DLD1 (cell line): ENCODE measurements at regions not wholly inside any gene's neighbourhood (a gene's known extent, or its start where the extent isn't known, plus 50 kb on each side); places are given as distances from the start of the nearest gene placed in this dataset.

Experiments used
- in situ Hi-C: cut with HindIII; loops from 2 replicates; pipeline ENCODE4 v1.10.0; 2017; ENCODE audit warnings: low sequenced_read_pairs

GRCh38 chr17:51486091-51486490 is 225.7 kb downstream of the UTP18 start:
- in situ Hi-C loops = no loop called here

GRCh38 chr17:51486885-51487520 is 226.7 kb downstream of the UTP18 start:
- in situ Hi-C loops = no loop called here

GRCh38 chr17:51487947-51488346 is 227.6 kb downstream of the UTP18 start:
- in situ Hi-C loops = no loop called here

- in situ Hi-C loops = no loop called here
These were observed 231.1 kb downstream of the UTP18 start for GRCh38 chr17:51491416-51491815.

- in situ Hi-C loops = no loop called here
These were observed 232.9 kb downstream of the UTP18 start for GRCh38 chr17:51493206-51493605.

- in situ Hi-C loops = no loop called here
These were observed 236.0 kb downstream of the UTP18 start for GRCh38 chr17:51496378-51496777.

GRCh38 chr17:51499897-51500296 is 239.6 kb downstream of the UTP18 start:
- in situ Hi-C loops = no loop called here

GRCh38 chr17:51500454-51500853 is 240.1 kb downstream of the UTP18 start:
- in situ Hi-C loops = no loop called here

GRCh38 chr17:51505450-51505849 is 245.1 kb downstream of the UTP18 start:
- in situ Hi-C loops = no loop called here

GRCh38 chr17:51507444-51507843 is 247.1 kb downstream of the UTP18 start:
- in situ Hi-C loops = no loop called here

GRCh38 chr17:51508048-51508447 is 247.7 kb downstream of the UTP18 start:
- in situ Hi-C loops = no loop called here

GRCh38 chr17:51510940-51511339 is 250.6 kb downstream of the UTP18 start:
- in situ Hi-C loops = no loop called here

GRCh38 chr17:51512220-51512907 is 252.0 kb downstream of the UTP18 start:
- in situ Hi-C loops = no loop called here

GRCh38 chr17:51516924-51517323 is 256.6 kb downstream of the UTP18 start:
- in situ Hi-C loops = no loop called here

GRCh38 chr17:51524524-51524923 is 264.2 kb downstream of the UTP18 start:
- in situ Hi-C loops = no loop called here

- in situ Hi-C loops = no loop called here
These were observed 266.2 kb downstream of the UTP18 start for GRCh38 chr17:51526507-51526906.

GRCh38 chr17:51527225-51527982 is 267.1 kb downstream of the UTP18 start:
- in situ Hi-C loops = no loop called here

GRCh38 chr17:51528111-51528510 is 267.8 kb downstream of the UTP18 start:
- in situ Hi-C loops = no loop called here

- in situ Hi-C loops = no loop called here
These were observed 272.9 kb downstream of the UTP18 start for GRCh38 chr17:51533219-51533618.

- in situ Hi-C loops = no loop called here
These were observed 273.5 kb downstream of the UTP18 start for GRCh38 chr17:51533821-51534220.

GRCh38 chr17:51536627-51537026 is 276.3 kb downstream of the UTP18 start:
- in situ Hi-C loops = loop anchor here (5.0 kb wide), 1 partner anchor 59 kb away; no protein-coding TSS in a partner anchor
